Neuron (in vitro differentiated cells): ENCODE measurements at regions not wholly inside any gene's neighbourhood (a gene's known extent, or its start where the extent isn't known, plus 50 kb on each side); places are given as distances from the start of the nearest gene placed in this dataset.

Source experiments
- H2AFZ ChIP-seq: one replicate; pipeline ENCODE4 v1.6.1; 2013; ENCODE audit warnings: low read depth, mild to moderate bottlenecking, inconsistent platforms, low read length, moderate library complexity
- H3K27me3 ChIP-seq: one replicate; pipeline ENCODE4 v1.6.1; 2013; ENCODE audit warnings: low read length; ENCODE audit not compliant: insufficient read depth
- H3K36me3 ChIP-seq: one replicate; pipeline ENCODE4 v1.6.1; 2013; ENCODE audit warnings: low read length; ENCODE audit not compliant: insufficient read depth
- H3K4me1 ChIP-seq: one replicate; pipeline ENCODE4 v1.6.1; 2013; ENCODE audit warnings: low read length; ENCODE audit not compliant: insufficient read depth
- H3K4me3 ChIP-seq: 2 replicates; pipeline ENCODE4 v1.5.1; 2013; ENCODE audit warnings: mild to moderate bottlenecking, low read length, moderate library complexity
- H3K9me3 ChIP-seq: one replicate; pipeline ENCODE4 v1.6.1; 2013; ENCODE audit warnings: low read length

- Histone ChIP-seq H2AFZ (no peak overlapping the region), H3K36me3 (no peaks in the 10 kb centered on the region), H3K27me3 (no peaks in the 10 kb centered on the region), H3K4me3 (no peak overlapping the region), H3K4me1 (no peaks in the 10 kb centered on the region), H3K9me3 (no peaks in the 10 kb centered on the region)
Observed at GRCh38 chr2:14684516-14684915, 52.0 kb downstream of the LRATD1 start.

GRCh38 chr2:14690926-14691325, 58.4 kb downstream of the LRATD1 start:
- no peaks in the 10 kb centered on the region for H3K9me3 ChIP-seq
- no peak overlapping the region for H2AFZ ChIP-seq
- H3K4me1 ChIP-seq, result peaks cover 2% of the 10 kb centered on the region
- H3K4me3 ChIP-seq, result no peak overlapping the region
- no peaks in the 10 kb centered on the region for H3K27me3 ChIP-seq
- H3K36me3 ChIP-seq, result no peaks in the 10 kb centered on the region

GRCh38 chr2:14693874-14694273, 61.4 kb downstream of the LRATD1 start:
- Histone ChIP-seq H3K36me3 (no peaks in the 10 kb centered on the region), H3K27me3 (no peaks in the 10 kb centered on the region), H2AFZ (no peak overlapping the region), H3K4me1 (peaks cover 2% of the 10 kb centered on the region), H3K4me3 (no peak overlapping the region), H3K9me3 (no peaks in the 10 kb centered on the region)

DNA sequence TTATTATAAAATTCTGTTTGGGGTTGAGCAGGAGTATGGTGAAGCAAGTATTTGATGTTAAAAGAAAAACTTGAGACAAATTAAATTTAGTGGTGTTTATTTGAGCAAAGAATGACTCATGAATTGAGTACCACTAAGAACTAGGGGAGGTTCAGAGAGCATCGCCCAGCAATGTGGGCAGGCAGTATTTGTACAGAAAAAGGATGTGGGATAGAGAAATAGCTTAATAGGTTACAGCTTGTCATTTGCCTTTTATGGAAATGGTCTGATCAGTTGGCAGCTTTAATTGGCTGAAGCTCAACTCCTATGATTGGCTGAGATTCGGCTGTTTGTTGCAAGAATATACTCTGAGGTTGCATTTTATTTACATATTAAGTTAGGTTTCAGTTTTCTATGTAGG, 68.2 kb downstream of the LRATD1 start:
- no peak overlapping the region for H3K4me3 ChIP-seq
- H2AFZ ChIP-seq, result no peak overlapping the region
- H3K4me1 ChIP-seq, result no peaks in the 10 kb centered on the region
- H3K27me3 ChIP-seq, result no peaks in the 10 kb centered on the region
- no peaks in the 10 kb centered on the region for H3K9me3 ChIP-seq
- no peaks in the 10 kb centered on the region for H3K36me3 ChIP-seq

GRCh38 chr2:14702258-14702657, 69.7 kb downstream of the LRATD1 start:
- no peaks in the 10 kb centered on the region for H3K36me3 ChIP-seq
- no peaks in the 10 kb centered on the region for H3K9me3 ChIP-seq
- H2AFZ ChIP-seq, result no peak overlapping the region
- no peaks in the 10 kb centered on the region for H3K27me3 ChIP-seq
- no peak overlapping the region for H3K4me3 ChIP-seq
- no peaks in the 10 kb centered on the region for H3K4me1 ChIP-seq

- Histone ChIP-seq H2AFZ (no peak overlapping the region), H3K9me3 (no peaks in the 10 kb centered on the region), H3K27me3 (no peaks in the 10 kb centered on the region), H3K4me3 (no peak overlapping the region), H3K36me3 (no peaks in the 10 kb centered on the region), H3K4me1 (no peaks in the 10 kb centered on the region)
Observed at GRCh38 chr2:14706201-14706600, 73.7 kb downstream of the LRATD1 start.

DNA sequence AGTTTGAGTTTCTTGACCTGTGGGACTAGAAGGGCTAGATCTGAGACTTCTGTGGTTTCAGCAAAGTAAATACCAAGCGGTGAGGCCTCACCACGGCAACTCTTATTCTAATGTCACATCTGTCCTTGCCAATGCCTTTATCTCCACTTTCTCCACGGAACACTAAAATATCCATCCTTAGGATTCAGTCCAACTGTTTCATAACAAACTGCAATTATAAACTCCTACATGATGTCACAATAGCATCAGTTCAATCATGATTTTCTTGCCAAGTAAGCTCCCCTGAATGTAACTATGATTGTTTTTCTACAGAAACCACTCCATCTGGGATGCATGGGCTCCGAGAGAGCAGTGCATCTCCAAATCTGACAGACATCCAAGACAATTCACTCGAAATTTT, 79.6 kb downstream of the LRATD1 start:
- no peaks in the 10 kb centered on the region for H3K36me3 ChIP-seq
- no peaks in the 10 kb centered on the region for H3K4me1 ChIP-seq
- H2AFZ ChIP-seq, result peak overlapping the region; percentile 16
- no peaks in the 10 kb centered on the region for H3K27me3 ChIP-seq
- H3K9me3 ChIP-seq, result no peaks in the 10 kb centered on the region
- H3K4me3 ChIP-seq, result no peak overlapping the region

DNA sequence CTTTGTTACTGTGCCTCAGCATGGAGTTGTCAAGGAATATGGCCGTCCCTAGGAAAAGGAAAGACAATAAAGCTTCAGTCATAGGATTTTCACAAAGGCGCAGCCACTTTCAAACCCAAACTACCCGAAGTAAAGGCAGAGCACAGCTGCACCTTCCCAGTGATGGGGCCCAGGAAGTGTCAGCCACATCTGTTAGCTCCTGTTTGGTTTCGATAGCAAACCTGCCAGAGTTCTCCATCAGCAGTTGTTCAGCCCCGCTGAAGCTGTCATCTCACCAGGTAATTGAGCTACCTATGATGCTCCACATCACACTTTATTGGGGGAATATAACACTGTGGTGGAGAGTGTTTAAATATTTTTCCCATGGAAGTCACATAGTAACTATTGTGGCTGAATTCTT, 80.7 kb downstream of the LRATD1 start:
- H3K27me3 ChIP-seq, result peaks cover 1% of the 10 kb centered on the region
- H3K36me3 ChIP-seq, result no peaks in the 10 kb centered on the region
- no peaks in the 10 kb centered on the region for H3K9me3 ChIP-seq

GRCh38 chr2:14715600-14715999, 83.1 kb downstream of the LRATD1 start:
- H3K27me3 ChIP-seq, result peaks cover 2% of the 10 kb centered on the region
- no peak overlapping the region for H3K4me3 ChIP-seq
- no peaks in the 10 kb centered on the region for H3K36me3 ChIP-seq
- no peaks in the 10 kb centered on the region for H3K4me1 ChIP-seq
- H3K9me3 ChIP-seq, result no peaks in the 10 kb centered on the region
- no peak overlapping the region for H2AFZ ChIP-seq

More for the DNA sequence above, 80.7 kb downstream of the LRATD1 start:
- H3K4me1 ChIP-seq, result no peaks in the 10 kb centered on the region
- no peak overlapping the region for H3K4me3 ChIP-seq
- no peak overlapping the region for H2AFZ ChIP-seq

- Histone ChIP-seq H3K4me3 (no peak overlapping the region), H3K9me3 (no peaks in the 10 kb centered on the region), H2AFZ (no peak overlapping the region), H3K4me1 (no peaks in the 10 kb centered on the region), H3K27me3 (peaks cover 2% of the 10 kb centered on the region), H3K36me3 (no peaks in the 10 kb centered on the region)
Observed at GRCh38 chr2:14716319-14716718, 83.8 kb downstream of the LRATD1 start.

DNA sequence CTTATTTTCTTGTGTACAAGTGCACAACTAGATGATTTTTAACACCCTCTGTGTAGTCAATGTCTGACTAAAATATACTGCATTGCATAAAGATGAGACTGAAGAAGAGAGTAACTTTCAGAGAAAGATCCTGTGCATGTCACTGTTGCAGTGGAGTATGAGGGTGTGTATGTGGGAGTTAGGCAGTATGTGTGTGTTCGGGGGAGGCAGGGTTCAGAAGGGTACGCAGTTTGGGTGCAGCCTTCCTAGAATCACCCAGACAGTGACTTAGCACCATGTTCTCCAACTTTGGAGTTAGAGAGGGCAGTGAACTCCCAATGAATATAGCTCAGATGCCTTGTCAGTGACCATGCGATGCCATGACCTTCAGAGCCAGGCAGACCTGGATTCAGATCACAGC, 84.6 kb downstream of the LRATD1 start:
- Histone ChIP-seq H3K4me1 (no peaks in the 10 kb centered on the region), H3K9me3 (no peaks in the 10 kb centered on the region), H3K4me3 (no peak overlapping the region), H2AFZ (no peak overlapping the region), H3K36me3 (no peaks in the 10 kb centered on the region), H3K27me3 (peaks cover 2% of the 10 kb centered on the region)

DNA sequence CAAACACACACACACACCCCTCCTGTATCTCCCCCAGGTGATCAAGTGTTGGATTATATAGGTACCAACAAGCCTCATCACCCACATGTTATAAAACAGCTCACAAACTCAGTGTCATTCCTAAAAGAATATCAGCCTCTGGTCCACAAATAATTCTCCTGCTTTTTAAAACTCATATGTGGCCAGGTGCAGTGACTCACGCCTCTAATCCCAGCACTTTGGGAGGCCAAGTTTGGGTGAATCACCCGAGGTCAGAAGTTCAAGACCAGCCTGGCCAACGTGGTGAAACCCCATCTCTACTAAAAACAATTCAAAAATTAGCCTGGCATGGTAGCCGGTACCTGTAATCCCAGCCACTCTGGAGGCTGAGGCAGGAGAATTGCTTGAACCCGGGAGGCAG, 87.8 kb downstream of the LRATD1 start:
- H3K36me3 ChIP-seq, result no peaks in the 10 kb centered on the region
- peaks cover 2% of the 10 kb centered on the region for H3K27me3 ChIP-seq
- no peak overlapping the region for H3K4me3 ChIP-seq
- no peak overlapping the region for H2AFZ ChIP-seq
- H3K4me1 ChIP-seq, result no peaks in the 10 kb centered on the region
- no peaks in the 10 kb centered on the region for H3K9me3 ChIP-seq

- H2AFZ ChIP-seq, result no peak overlapping the region
- no peaks in the 10 kb centered on the region for H3K9me3 ChIP-seq
- H3K27me3 ChIP-seq, result peaks cover 2% of the 10 kb centered on the region
- no peak overlapping the region for H3K4me3 ChIP-seq
- H3K36me3 ChIP-seq, result no peaks in the 10 kb centered on the region
- H3K4me1 ChIP-seq, result no peaks in the 10 kb centered on the region
Observed at GRCh38 chr2:14720739-14721138, 88.2 kb downstream of the LRATD1 start.

DNA sequence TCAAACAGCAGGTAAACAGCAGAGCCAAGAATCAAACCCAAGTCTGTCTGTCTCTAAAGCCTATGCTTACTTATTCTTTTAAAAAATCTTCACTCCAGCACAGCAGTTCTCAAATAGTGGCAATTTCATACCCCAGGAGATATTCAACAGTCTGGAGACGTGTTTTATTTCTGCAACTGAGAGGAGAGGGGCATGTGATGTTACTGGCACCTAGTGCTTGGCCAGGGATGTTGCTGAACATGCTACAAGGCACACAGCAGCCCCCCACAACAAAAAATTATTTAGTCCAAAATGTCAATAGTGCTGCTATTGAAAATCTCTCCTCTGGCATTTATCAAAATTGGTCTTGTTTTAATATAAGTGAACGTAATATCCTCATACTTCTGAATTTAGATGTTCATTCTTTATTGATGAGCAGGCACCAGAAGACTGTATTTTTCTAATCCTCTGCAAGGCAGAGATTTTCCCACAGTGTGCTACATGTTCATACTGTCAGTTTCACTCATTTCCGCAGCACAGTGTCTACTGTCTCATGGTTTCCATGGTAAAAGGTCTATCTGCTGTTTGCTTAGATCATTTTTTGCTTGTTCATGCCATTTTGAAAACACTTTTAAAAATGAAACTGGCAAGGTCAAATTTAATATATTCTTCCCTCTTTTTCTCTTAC, 90.5 kb downstream of the LRATD1 start:
- Histone ChIP-seq H3K4me3 (no peak overlapping the region), H3K9me3 (no peaks in the 10 kb centered on the region), H3K27me3 (peaks cover 2% of the 10 kb centered on the region), H3K36me3 (no peaks in the 10 kb centered on the region), H3K4me1 (no peaks in the 10 kb centered on the region), H2AFZ (no peak overlapping the region)
